ENCODE measurements at regions not wholly inside any gene's neighbourhood (a gene's known extent, or its start where the extent isn't known, plus 50 kb on each side); places are given as distances from the start of the nearest gene placed in this dataset.

- TF ChIP-seq, protein P1, sequence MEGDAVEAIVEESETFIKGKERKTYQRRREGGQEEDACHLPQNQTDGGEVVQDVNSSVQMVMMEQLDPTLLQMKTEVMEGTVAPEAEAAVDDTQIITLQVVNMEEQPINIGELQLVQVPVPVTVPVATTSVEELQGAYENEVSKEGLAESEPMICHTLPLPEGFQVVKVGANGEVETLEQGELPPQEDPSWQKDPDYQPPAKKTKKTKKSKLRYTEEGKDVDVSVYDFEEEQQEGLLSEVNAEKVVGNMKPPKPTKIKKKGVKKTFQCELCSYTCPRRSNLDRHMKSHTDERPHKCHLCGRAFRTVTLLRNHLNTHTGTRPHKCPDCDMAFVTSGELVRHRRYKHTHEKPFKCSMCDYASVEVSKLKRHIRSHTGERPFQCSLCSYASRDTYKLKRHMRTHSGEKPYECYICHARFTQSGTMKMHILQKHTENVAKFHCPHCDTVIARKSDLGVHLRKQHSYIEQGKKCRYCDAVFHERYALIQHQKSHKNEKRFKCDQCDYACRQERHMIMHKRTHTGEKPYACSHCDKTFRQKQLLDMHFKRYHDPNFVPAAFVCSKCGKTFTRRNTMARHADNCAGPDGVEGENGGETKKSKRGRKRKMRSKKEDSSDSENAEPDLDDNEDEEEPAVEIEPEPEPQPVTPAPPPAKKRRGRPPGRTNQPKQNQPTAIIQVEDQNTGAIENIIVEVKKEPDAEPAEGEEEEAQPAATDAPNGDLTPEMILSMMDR (IDR thresholded peaks at IDR 0.05), result no peak
- no peak for TF ChIP-seq POLR2A (IDR thresholded peaks at IDR 0.05)
These were observed 56.0 kb upstream of the TSPAN18 start for GRCh38 chr11:44670794-44671193.

Data from lower leg skin (tissue), 3 donors.